Pancreas (tissue), 10 donors: ENCODE measurements at regions not wholly inside any gene's neighbourhood (a gene's known extent, or its start where the extent isn't known, plus 50 kb on each side); places are given as distances from the start of the nearest gene placed in this dataset.

Source experiments
- ATAC-seq, 4 donors: fragments of 200-7000 bp; cut with Tn5 transposase; one replicate each; pipeline versions ENCODE4 v1.8.0 to v1.9.1; 2020; ENCODE audit warnings: mild to moderate bottlenecking in 4 of 4, moderate library complexity in 4 of 4
- DNase-seq, 6 donors: peaks; one replicate each; pipeline ENCODE4 v3.0.0-alpha.2; 2020
- FAIRE-seq: peaks from 2 replicates; lab custom pipeline; 2012; peaks lifted over from hg19 to GRCh38; lab: Jason Lieb, UNC
- H3K27ac ChIP-seq, 4 donors: fragments of 200-600 bp; sonication (generic); 1 replicate in 3 of 4; 2 replicates in 1 of 4; pipeline versions ENCODE4 v1.5.0 to v1.8.0; 2020
- H3K27me3 ChIP-seq, 4 donors: fragments of 200-600 bp; one replicate each; pipeline ENCODE4 v1.8.0; 2021
- H3K36me3 ChIP-seq, 3 donors: fragments of 200-600 bp; sonication (generic) in 1 of 3; one replicate each; pipeline versions ENCODE4 v1.5.0 to v1.8.0; 2020 to 2021
- H3K4me1 ChIP-seq, 3 donors: fragments of 200-600 bp; one replicate each; pipeline ENCODE4 v1.8.0; 2021
- H3K4me3 ChIP-seq, 4 donors: fragments of 200-600 bp; sonication (generic) in 2 of 4; one replicate each; pipeline versions ENCODE4 v1.5.0 to v1.8.0; 2020 to 2021
- H3K9me3 ChIP-seq, 4 donors: fragments of 200-600 bp; one replicate each; pipeline ENCODE4 v1.8.0; 2021
- WGBS, 2 donors: extraction: QIAGEN DNeasy Blood & Tissue Kit; methylation state at CpG; one replicate each; pipeline ENCODE4 v1.1.7; 2013; 5-methylcytosine and 5-hydroxymethylcytosine counted together
- intact Hi-C, 3 donors: fragments of 100-400 bp; cut with DNase I; formaldehyde crosslinking; loops; one replicate each; pipeline versions ENCODE4 v1.11.1 to v1.14.2; 2022
- TF ChIP-seq, protein P1 (sequence below), 4 donors: fragments of 200-600 bp; sonication (generic) in 3 of 4; IDR thresholded peaks; one replicate each; pipeline versions ENCODE4 v1.5.0 to v1.8.0; 2021; ENCODE audit warnings: antibody characterized with exemption in 4 of 4
- donor health status: healthy with polysubstance abuse.
- donor health status: DM: no; HTN: no; CAD: no; lungs with moderate emphysema.
- donor health status: DM: no; HTN: no; CAD: no.
- donor health status: control.
- donor health status: control.
- donor health status: Bipolar disorder and iron deficiency.
- donor health status: DM: yes; HTN: yes; CAD: no.
- donor health status: DM: no; HTN: no; CAD: no.
- donor health status: DM: no; HTN: no; CAD: no.
- donor health status: DM: yes; HTN: yes; CAD: no.

DNA sequence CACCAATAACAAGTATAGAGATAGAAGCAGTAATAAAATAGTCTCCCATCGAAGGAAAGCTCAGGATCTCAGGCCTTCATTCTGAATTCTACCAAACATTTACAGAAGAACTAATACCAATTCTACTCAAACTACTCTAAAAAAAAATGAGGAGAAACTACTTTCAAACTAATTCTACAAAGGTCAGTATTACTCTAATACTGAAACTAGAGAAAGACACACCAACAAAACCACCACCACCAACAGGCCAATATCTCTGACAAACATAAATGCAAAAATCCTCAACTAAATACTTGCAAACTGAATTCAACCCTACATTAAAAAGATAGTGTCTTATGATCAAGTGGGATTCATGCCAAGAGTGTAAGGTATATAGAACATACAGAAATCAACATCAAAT lies 1078.4 kb downstream of the KCNT2 start:
- intact Hi-C loops: no loop called here
- no peak overlapping the region for H3K27ac ChIP-seq
- ATAC-seq: no peak
- H3K4me3 ChIP-seq: no peak overlapping the region
- no peak for DNase-seq
- H3K36me3 ChIP-seq: no peaks in the 10 kb centered on the region
- no peaks in the 10 kb centered on the region for H3K9me3 ChIP-seq
- H3K4me1 ChIP-seq: no peaks in the 10 kb centered on the region
- WGBS, 2 donors: 52 to 83% methylated on average over 1 of the region's 1 CpG
- TF ChIP-seq, protein P1, sequence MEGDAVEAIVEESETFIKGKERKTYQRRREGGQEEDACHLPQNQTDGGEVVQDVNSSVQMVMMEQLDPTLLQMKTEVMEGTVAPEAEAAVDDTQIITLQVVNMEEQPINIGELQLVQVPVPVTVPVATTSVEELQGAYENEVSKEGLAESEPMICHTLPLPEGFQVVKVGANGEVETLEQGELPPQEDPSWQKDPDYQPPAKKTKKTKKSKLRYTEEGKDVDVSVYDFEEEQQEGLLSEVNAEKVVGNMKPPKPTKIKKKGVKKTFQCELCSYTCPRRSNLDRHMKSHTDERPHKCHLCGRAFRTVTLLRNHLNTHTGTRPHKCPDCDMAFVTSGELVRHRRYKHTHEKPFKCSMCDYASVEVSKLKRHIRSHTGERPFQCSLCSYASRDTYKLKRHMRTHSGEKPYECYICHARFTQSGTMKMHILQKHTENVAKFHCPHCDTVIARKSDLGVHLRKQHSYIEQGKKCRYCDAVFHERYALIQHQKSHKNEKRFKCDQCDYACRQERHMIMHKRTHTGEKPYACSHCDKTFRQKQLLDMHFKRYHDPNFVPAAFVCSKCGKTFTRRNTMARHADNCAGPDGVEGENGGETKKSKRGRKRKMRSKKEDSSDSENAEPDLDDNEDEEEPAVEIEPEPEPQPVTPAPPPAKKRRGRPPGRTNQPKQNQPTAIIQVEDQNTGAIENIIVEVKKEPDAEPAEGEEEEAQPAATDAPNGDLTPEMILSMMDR (IDR thresholded peaks at IDR 0.05): no peak
- no peaks in the 10 kb centered on the region for H3K27me3 ChIP-seq
- FAIRE-seq: no peak

DNA sequence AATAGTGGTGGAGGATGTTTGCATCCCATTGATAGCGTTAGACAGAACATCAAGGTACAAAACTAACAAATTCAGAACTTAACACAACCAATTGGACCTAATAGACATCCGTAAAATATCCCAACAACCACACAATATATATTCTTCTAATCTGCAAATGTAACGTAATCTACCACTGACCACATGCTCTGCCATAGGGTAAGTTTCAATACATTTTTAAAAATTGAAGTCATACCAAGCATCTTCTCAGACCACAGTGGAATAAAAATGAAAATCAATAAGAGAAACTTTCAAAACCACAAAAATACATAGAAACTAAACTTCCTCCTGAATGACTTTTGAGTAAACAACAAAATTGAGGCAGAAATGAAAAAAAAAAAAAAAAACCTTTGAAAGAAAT lies 1087.5 kb downstream of the KCNT2 start:
- intact Hi-C loops: no loop called here
- no peak for FAIRE-seq
- no peak for DNase-seq
- 39 to 62% methylated on average over 3 of the region's 3 CpGs for WGBS, 2 donors
- H3K4me1 ChIP-seq: no peaks in the 10 kb centered on the region
- no peak overlapping the region for H3K4me3 ChIP-seq
- H3K27me3 ChIP-seq: no peaks in the 10 kb centered on the region
- H3K36me3 ChIP-seq: no peaks in the 10 kb centered on the region
- no peak for ATAC-seq
- TF ChIP-seq, protein P1 (IDR thresholded peaks at IDR 0.05): no peak
- no peaks in the 10 kb centered on the region for H3K9me3 ChIP-seq
- no peak overlapping the region for H3K27ac ChIP-seq

DNA sequence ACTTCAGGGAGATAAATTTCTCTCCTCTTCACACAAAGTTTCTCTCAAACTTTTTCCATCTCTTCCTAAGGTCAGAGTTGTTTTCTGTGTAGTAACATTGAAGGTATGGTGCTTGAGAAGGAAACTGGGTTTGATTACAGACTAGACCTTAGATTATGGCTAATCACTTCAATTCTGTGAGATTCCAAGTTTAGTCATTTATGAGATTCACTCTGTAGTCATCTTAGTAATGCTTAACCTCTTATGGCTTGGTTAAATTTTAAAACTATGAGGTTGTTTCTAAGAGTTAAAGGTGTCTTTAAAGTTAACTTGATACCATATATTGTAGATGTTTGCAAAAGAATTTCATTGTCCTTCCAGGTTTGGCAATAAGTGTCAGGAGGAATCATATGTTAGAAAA lies 1092.2 kb downstream of the KCNT2 start:
- H3K36me3 ChIP-seq: no peaks in the 10 kb centered on the region
- no peak overlapping the region for H3K27ac ChIP-seq
- FAIRE-seq: no peak
- H3K9me3 ChIP-seq: no peaks in the 10 kb centered on the region
- DNase-seq: no peak
- H3K27me3 ChIP-seq: no peaks in the 10 kb centered on the region
- TF ChIP-seq, protein P1 (IDR thresholded peaks at IDR 0.05): no peak
- no peak for ATAC-seq
- intact Hi-C loops: no loop called here
- H3K4me1 ChIP-seq: no peaks in the 10 kb centered on the region
- H3K4me3 ChIP-seq: no peak overlapping the region

DNA sequence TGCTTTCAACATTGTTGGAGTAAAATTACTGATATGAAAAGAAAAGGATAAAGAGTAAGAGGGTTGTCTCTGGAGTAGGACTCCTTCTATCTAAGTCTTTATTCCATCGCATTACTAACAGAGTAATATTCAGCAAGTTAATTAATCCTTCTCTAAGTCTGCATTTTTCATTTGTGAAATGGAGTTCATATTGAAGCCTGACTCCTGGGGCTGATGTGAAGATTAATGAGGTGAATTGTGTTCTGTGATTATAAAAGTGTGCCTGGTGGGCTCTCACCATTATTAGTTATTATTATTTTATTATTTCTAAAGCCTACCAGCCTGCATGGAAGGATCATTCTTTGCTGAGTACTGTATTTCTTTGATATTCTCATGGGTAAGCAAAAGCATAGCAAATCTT lies 1096.7 kb downstream of the KCNT2 start:
- no peak for DNase-seq
- H3K27ac ChIP-seq: no peak overlapping the region
- no peaks in the 10 kb centered on the region for H3K9me3 ChIP-seq
- no peak for ATAC-seq
- FAIRE-seq: no peak
- H3K36me3 ChIP-seq: no peaks in the 10 kb centered on the region
- H3K4me3 ChIP-seq: no peak overlapping the region
- TF ChIP-seq, protein P1 (IDR thresholded peaks at IDR 0.05): no peak
- 74 to 95% methylated on average over 1 of the region's 1 CpG for WGBS, 2 donors
- H3K27me3 ChIP-seq: no peaks in the 10 kb centered on the region
- H3K4me1 ChIP-seq: no peaks in the 10 kb centered on the region
- intact Hi-C loops: no loop called here

DNA sequence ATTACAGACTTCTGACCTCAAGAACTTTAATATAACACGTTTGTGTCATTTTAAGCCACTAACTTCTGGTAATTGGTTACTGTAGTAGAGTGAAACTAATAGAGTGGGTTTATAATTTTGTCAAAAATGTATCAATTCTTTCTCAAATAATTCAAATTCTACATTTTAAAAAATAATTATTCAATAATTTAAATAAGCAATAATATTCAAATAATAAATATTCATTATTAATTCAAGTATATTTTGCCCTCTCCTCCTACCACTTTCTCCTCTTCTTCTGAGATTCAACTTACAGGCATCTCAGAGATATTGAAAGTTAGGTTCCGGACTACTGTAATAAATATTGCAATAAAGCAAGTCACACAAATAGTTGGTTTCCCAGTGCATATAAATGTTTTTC lies 1107.1 kb downstream of the KCNT2 start:
- Histone ChIP-seq H3K9me3 (no peaks in the 10 kb centered on the region), H3K36me3 (no peaks in the 10 kb centered on the region), H3K4me3 (no peak overlapping the region), H3K27ac (no peak overlapping the region), H3K27me3 (no peaks in the 10 kb centered on the region), H3K4me1 (no peaks in the 10 kb centered on the region)
- DNase-seq (no peak), FAIRE-seq (no peak), ATAC-seq (no peak)
- TF ChIP-seq, protein P1 (IDR thresholded peaks at IDR 0.05): no peak
- WGBS, 2 donors: 46 to 65% methylated on average over 2 of the region's 2 CpGs
- intact Hi-C loops: no loop called here
